Adrenal gland (tissue), 9 donors: ENCODE measurements at regions not wholly inside any gene's neighbourhood (a gene's known extent, or its start where the extent isn't known, plus 50 kb on each side); places are given as distances from the start of the nearest gene placed in this dataset.

Experiments
- DNase-seq, 7 donors: peaks; one replicate each; pipeline ENCODE4 v3.0.0-alpha.2; 2019 to 2020
- H3K27ac ChIP-seq, 5 donors: fragments of 200-600 bp; sonication (generic) in 4 of 5; 1 replicate in 3 of 5; 2 replicates in 2 of 5; pipeline versions ENCODE4 v1.5.1 to v1.8.0; 2016 to 2020; ENCODE audit warnings: mild to moderate bottlenecking in 1 of 5
- H3K27me3 ChIP-seq: fragments of 200-600 bp; 2 replicates; pipeline ENCODE4 v1.8.0; 2021
- H3K36me3 ChIP-seq, 2 donors: fragments of 200-600 bp; replicated peaks in 1 of 2; 1 replicate in 1 of 2; 2 replicates in 1 of 2; pipeline versions ENCODE4 v1.5.1 to v1.8.0; 2018 to 2022
- H3K4me1 ChIP-seq, 2 donors: fragments of 200-600 bp; replicated peaks in 1 of 2; 1 replicate in 1 of 2; 2 replicates in 1 of 2; pipeline versions ENCODE4 v1.5.1 to v1.8.0; 2018 to 2021
- H3K4me3 ChIP-seq, 4 donors: fragments of 200-600 bp; sonication (generic) in 3 of 4; one replicate each; pipeline ENCODE4 v1.5.1; 2016 to 2018
- H3K9me3 ChIP-seq, 3 donors: fragments of 200-600 bp; sonication (generic) in 1 of 3; replicated peaks in 1 of 3; 1 replicate in 2 of 3; 2 replicates in 1 of 3; pipeline versions ENCODE4 v1.5.1 to v1.8.0; 2016 to 2021
- CTCF ChIP-seq, 6 experiments: fragments of 450-650 bp in 4 of 6; fragments of 200-600 bp in 2 of 6; sonication (generic) in 1 of 6; IDR thresholded peaks; 1 replicate in 5 of 6; 2 replicates in 1 of 6; pipeline versions ENCODE4 v1.5.1 to v1.8.0; 2016 to 2021; ENCODE audit warnings: antibody characterized with exemption in 6 of 6, mild to moderate bottlenecking in 2 of 6, moderate library complexity in 1 of 6
- POLR2A ChIP-seq, 2 donors: fragments of 450-650 bp; IDR thresholded peaks; one replicate each; pipeline ENCODE4 v1.6.1; 2017; ENCODE audit warnings: antibody characterized with exemption in 2 of 2, mild to moderate bottlenecking in 2 of 2, moderate library complexity in 1 of 2
- WGBS, 4 donors: extraction: QIAGEN DNeasy Blood & Tissue Kit in 2 of 4; methylation state at CpG; one replicate each; pipeline versions ENCODE4 v1.1.5 to v1.1.7; 2013 to 2017; 5-methylcytosine and 5-hydroxymethylcytosine counted together
- intact Hi-C, 2 donors: fragments of 100-400 bp; cut with DNase I; formaldehyde crosslinking; loops; one replicate each; pipeline versions ENCODE4 v1.14.1 to v1.15.0; 2022 to 2023
- donor health status: healthy with polysubstance abuse.
- donor health status: Bipolar disorder and iron deficiency.
- donor health status: DM: yes; HTN: yes; CAD: no.
- donor health status: DM: no; HTN: no; CAD: no.
- donor health status: DM: no; HTN: no; CAD: no.

DNA sequence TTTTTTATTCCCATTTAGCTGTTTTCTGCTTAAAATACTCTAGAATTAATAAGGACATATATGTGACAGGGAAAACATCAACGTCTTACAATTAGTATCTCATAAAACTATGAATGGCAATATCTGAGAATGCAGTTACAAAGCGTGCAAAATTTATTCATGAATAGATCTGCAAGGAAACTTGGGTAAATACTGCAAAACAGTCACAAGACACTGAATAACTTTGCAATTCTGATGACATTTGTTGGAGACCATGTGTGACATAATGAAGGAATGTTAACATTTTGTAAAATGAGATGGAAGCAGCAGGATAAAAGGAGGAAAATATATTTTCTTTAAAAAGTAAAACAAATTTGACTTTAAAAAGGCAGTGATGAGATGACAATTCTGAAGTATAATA lies 480.9 kb upstream of the SEMA6A start:
- Histone ChIP-seq H3K4me3 (no peak overlapping the region), H3K9me3 (no peaks in the 10 kb centered on the region), H3K36me3 (no peaks in the 10 kb centered on the region), H3K27ac (no peak overlapping the region), H3K27me3 (no peaks in the 10 kb centered on the region), H3K4me1 (no peaks in the 10 kb centered on the region)
- WGBS, 4 donors, result 67 to 74% (median 73%) methylated on average over 2 of the region's 2 CpGs
- no peak for TF ChIP-seq POLR2A (IDR thresholded peaks at IDR 0.05)
- no peak for TF ChIP-seq CTCF (IDR thresholded peaks at IDR 0.05)
- DNase-seq, result no peak
- intact Hi-C loops, result no loop called here

- Histone ChIP-seq H3K36me3 (no peaks in the 10 kb centered on the region), H3K27me3 (no peaks in the 10 kb centered on the region), H3K4me1 (no peaks in the 10 kb centered on the region), H3K4me3 (no peak overlapping the region), H3K9me3 (no peaks in the 10 kb centered on the region), H3K27ac (no peak overlapping the region)
- 56 to 72% (median 65%) methylated on average over 4 of the region's 4 CpGs for WGBS, 4 donors
- no peak for TF ChIP-seq CTCF (IDR thresholded peaks at IDR 0.05)
- no peak for TF ChIP-seq POLR2A (IDR thresholded peaks at IDR 0.05)
- intact Hi-C loops, result no loop called here
- DNase-seq, result no peak
Measured at GRCh38 chr5:117054911-117055310, 480.3 kb upstream of the SEMA6A start.

GRCh38 chr5:117054141-117054540 lies 479.5 kb upstream of the SEMA6A start:
- WGBS, 4 donors, result 35 to 50% (median 45%) methylated on average over 1 of the region's 1 CpG
- DNase-seq, result no peak
- Histone ChIP-seq H3K9me3 (no peaks in the 10 kb centered on the region), H3K4me3 (no peak overlapping the region), H3K4me1 (no peaks in the 10 kb centered on the region), H3K27ac (no peak overlapping the region), H3K36me3 (no peaks in the 10 kb centered on the region), H3K27me3 (no peaks in the 10 kb centered on the region)
- intact Hi-C loops, result no loop called here
- TF ChIP-seq CTCF (IDR thresholded peaks at IDR 0.05), result no peak
- no peak for TF ChIP-seq POLR2A (IDR thresholded peaks at IDR 0.05)

DNA sequence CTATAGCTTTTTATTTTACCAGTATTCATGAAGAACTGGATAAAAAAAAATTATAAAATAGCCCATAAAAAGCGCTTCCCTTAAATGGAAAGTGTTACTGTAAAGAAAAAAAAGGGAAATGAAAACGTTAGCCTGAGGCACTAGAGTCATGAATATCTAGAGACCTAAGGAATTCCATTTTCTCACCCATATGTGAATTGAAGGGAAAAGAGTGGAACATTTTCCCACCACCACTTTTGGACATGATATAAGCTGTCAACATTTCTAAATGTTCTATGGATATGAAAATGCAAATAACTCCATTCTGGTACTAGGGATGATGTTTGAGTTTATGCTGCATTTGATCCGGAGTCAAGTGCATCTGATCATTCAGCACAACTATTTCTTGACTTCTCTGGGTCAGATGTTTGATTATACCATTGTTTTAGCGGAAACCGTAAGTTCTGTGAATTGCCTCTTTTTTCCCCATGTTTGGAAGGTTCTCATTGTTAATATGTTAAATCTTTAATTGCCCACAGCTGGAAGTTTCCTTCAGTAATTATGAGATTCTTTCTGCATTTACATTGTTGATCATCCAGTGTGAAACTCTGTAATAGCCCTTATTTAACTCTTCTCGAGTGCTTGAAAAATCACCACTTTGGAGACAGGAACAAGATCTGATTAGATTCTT lies 467.4 kb upstream of the SEMA6A start:
- Histone ChIP-seq H3K27ac (no peak overlapping the region), H3K9me3 (no peaks in the 10 kb centered on the region), H3K4me1 (no peaks in the 10 kb centered on the region), H3K27me3 (no peaks in the 10 kb centered on the region), H3K36me3 (no peaks in the 10 kb centered on the region), H3K4me3 (no peak overlapping the region)
- DNase-seq, result no peak
- intact Hi-C loops, result no loop called here
- WGBS, 4 donors, result 67 to 71% (median 69%) methylated on average over 6 of the region's 6 CpGs
- TF ChIP-seq POLR2A (IDR thresholded peaks at IDR 0.05), result no peak
- no peak for TF ChIP-seq CTCF (IDR thresholded peaks at IDR 0.05)
